CD4-positive, alpha-beta memory T cell (primary cell): ENCODE measurements at regions not wholly inside any gene's neighbourhood (a gene's known extent, or its start where the extent isn't known, plus 50 kb on each side); places are given as distances from the start of the nearest gene placed in this dataset.

ENCODE experiments used
- CTCF ChIA-PET: fragments of 350-600 bp; sonication (Branson Sonifier 250); formaldehyde crosslinking; loops from one replicate; lab custom pipeline; 2021; ENCODE audit warnings: inconsistent platforms; ENCODE audit not compliant: partially characterized antibody; lab: Charles Lee
- POLR2A ChIA-PET: fragments of 350-600 bp; sonication (Branson Sonifier 250); formaldehyde crosslinking; loops from one replicate; lab custom pipeline; 2021; ENCODE audit not compliant: partially characterized antibody; lab: Charles Lee
- DNase-seq, 5 donors: peaks; one replicate each; pipeline versions ENCODE4 v3.0.0 to v3.0.0-alpha.2; 2020 to 2022; ENCODE audit warnings: mixed read lengths in 1 of 5
- H3K27ac ChIP-seq: one replicate; pipeline ENCODE4 v1.7.0; 2013; ENCODE audit warnings: low read depth, low read length
- H3K27me3 ChIP-seq: 2 replicates; pipeline ENCODE4 v1.7.0; 2013; ENCODE audit warnings: mild to moderate bottlenecking, low read length, moderate library complexity; ENCODE audit not compliant: insufficient read depth
- H3K36me3 ChIP-seq: 2 replicates; pipeline ENCODE4 v1.7.0; 2013; ENCODE audit warnings: mild to moderate bottlenecking, low read length, moderate library complexity; ENCODE audit not compliant: insufficient read depth
- H3K4me1 ChIP-seq: 2 replicates; pipeline ENCODE4 v1.7.0; 2013; ENCODE audit warnings: mild to moderate bottlenecking, low read length, moderate library complexity; ENCODE audit not compliant: insufficient read depth
- H3K4me3 ChIP-seq, 2 donors: one replicate each; pipeline ENCODE4 v1.7.0; 2013; ENCODE audit warnings: low read length in 2 of 2, mild to moderate bottlenecking in 1 of 2
- H3K9me3 ChIP-seq, 2 donors: one replicate each; pipeline ENCODE4 v1.7.0; 2013; ENCODE audit warnings: low read length in 2 of 2, control low read depth in 1 of 2; ENCODE audit not compliant: control insufficient read depth in 1 of 2
- H3K27ac Mint-ChIP-seq, 7 donors: one replicate each; pipeline ENCODE4 v1.8.0; 2020 to 2021; ENCODE audit warnings: mixed read lengths in 7 of 7, mild to moderate bottlenecking in 6 of 7, inconsistent platforms in 3 of 7, moderate library complexity in 3 of 7
- H3K27me3 Mint-ChIP-seq, 2 donors: one replicate each; pipeline ENCODE4 v1.8.0; 2020 to 2021; ENCODE audit warnings: mixed read lengths in 2 of 2
- H3K36me3 Mint-ChIP-seq, 2 donors: one replicate each; pipeline ENCODE4 v1.8.0; 2020 to 2021; ENCODE audit warnings: mixed read lengths in 2 of 2, inconsistent platforms in 1 of 2, mild to moderate bottlenecking in 1 of 2
- H3K4me1 Mint-ChIP-seq, 4 donors: one replicate each; pipeline ENCODE4 v1.8.0; 2020 to 2021; ENCODE audit warnings: mixed read lengths in 4 of 4, mild to moderate bottlenecking in 1 of 4
- H3K4me3 Mint-ChIP-seq, 8 donors: one replicate each; pipeline ENCODE4 v1.8.0; 2020 to 2021; ENCODE audit warnings: mixed read lengths in 8 of 8, mild to moderate bottlenecking in 7 of 8, moderate library complexity in 6 of 8, inconsistent platforms in 3 of 8
- H3K9me3 Mint-ChIP-seq, 8 donors: one replicate each; pipeline ENCODE4 v1.8.0; 2020 to 2021; ENCODE audit warnings: mixed read lengths in 8 of 8, mild to moderate bottlenecking in 5 of 8, inconsistent platforms in 3 of 8, moderate library complexity in 1 of 8
- intact Hi-C: fragments of 100-400 bp; cut with micrococcal nuclease; formaldehyde crosslinking; loops from one replicate; pipeline ENCODE4 v1.15.1; 2023

DNA sequence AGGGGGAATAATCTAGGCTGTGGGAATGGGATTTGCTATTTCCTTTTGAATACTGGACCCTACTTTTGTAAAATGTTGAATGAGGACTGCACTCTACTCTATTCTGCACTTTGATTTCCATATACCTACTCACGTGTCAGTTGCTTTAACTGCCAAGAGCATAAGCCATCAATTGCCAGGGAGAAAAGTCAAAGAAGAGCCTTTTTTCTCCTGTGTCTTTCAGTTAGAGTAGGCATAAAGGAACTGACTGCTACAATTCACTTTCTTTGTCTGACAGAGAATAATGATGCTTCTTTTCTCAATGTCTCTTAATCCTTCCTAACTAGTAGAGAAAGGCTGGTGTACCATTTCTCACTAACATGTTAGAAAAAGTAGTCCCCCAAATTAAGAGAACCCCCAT lies 231.6 kb downstream of the ELAVL2 start:
- H3K27me3 Mint-ChIP-seq = no peaks in the 10 kb centered on the region
- CTCF ChIA-PET = no interaction called here
- no peaks in the 10 kb centered on the region for H3K36me3 Mint-ChIP-seq

DNA sequence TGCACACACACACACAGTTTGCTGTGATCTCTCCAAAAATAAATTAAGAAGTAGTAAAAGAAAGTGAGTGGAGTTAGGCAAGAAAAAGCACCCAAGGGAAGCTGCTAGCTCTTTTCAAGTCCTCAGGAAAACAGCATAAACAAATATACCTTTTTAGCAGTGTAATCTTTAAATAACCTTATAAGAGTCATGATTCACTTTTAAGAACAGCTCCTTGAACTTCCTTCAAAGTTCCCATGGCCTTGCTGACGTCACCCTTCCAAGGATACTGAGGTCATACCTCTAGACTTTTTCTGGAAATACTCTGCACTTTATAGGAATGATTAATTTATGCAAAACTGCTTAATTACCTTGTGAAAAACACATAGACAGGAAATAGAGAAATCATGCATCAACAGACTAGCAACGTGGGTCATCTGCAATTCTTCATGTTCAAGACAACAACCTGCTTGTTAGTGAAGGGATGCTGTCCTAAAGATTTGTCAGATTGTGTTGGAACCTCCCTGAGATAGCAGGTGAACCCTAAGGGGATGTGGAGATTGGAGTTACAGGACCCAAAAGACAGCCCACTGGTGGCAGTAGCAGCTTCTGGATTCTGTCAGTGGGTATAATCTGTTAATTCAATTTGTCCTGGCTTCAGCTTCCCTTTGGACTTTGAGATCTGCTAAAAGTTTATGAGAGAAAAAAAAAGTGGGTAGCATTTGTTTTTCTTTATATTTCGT lies 229.0 kb downstream of the ELAVL2 start:
- no peak overlapping the region for H3K4me3 ChIP-seq
- Mint-ChIP-seq H3K9me3 (peaks cover 0 to 3% (median 0%) of the 10 kb centered on the region in 8 donors), H3K36me3 (no peaks in the 10 kb centered on the region), H3K4me1 (peaks cover 0 to under 1% (median under 1%) of the 10 kb centered on the region in 4 donors), H3K27ac (no peak overlapping the region), H3K27me3 (no peaks in the 10 kb centered on the region), H3K4me3 (no peak overlapping the region)
- no peaks in the 10 kb centered on the region for H3K36me3 ChIP-seq
- H3K27ac ChIP-seq = no peak overlapping the region
- no peaks in the 10 kb centered on the region for H3K9me3 ChIP-seq
- CTCF ChIA-PET = no interaction called here
- no peak for DNase-seq
- POLR2A ChIA-PET = no interaction called here
- no peaks in the 10 kb centered on the region for H3K4me1 ChIP-seq
- intact Hi-C loops = no loop called here
- no peaks in the 10 kb centered on the region for H3K27me3 ChIP-seq

More for the DNA sequence above, 231.6 kb downstream of the ELAVL2 start:
- Mint-ChIP-seq H3K9me3 (peaks cover 0 to 3% (median under 1%) of the 10 kb centered on the region in 8 donors), H3K4me1 (peaks cover 15 to 27% (median 23%) of the 10 kb centered on the region in 4 donors), H3K27ac (no peak overlapping the region), H3K4me3 (no peak overlapping the region)
- intact Hi-C loops = no loop called here
- no peak overlapping the region for H3K27ac ChIP-seq
- POLR2A ChIA-PET = no interaction called here
- H3K4me3 ChIP-seq = no peak overlapping the region
- H3K36me3 ChIP-seq = no peaks in the 10 kb centered on the region
- no peak for DNase-seq
- no peaks in the 10 kb centered on the region for H3K4me1 ChIP-seq
- no peaks in the 10 kb centered on the region for H3K9me3 ChIP-seq
- H3K27me3 ChIP-seq = no peaks in the 10 kb centered on the region

DNA sequence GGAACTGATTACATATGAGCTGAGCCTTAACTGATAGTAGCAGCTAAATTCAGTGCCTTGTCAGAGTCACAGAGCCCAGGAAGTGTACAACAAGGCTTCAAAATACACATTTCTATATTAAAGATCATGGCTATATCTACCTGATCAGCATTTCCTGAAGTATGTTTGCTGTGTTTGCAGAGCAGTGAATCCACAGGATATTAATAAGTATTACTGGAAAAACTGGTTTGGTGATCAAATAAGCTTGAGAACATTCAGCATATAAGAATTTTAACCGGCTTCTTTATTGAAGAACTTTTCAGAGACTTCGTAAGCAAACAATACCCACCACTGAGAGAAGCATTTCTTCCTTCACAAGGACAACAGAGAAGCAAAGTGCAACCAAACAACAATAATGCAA lies 227.0 kb downstream of the ELAVL2 start:
- ChIA-PET POLR2A (no interaction called here), CTCF (no interaction called here)
- no peaks in the 10 kb centered on the region for H3K27me3 Mint-ChIP-seq
- intact Hi-C loops = no loop called here
- DNase-seq = no peak
- H3K9me3 Mint-ChIP-seq = peaks cover 0 to 3% (median 0%) of the 10 kb centered on the region in 8 donors
- no peak overlapping the region for H3K4me3 Mint-ChIP-seq
- Histone ChIP-seq H3K27me3 (no peaks in the 10 kb centered on the region), H3K9me3 (no peaks in the 10 kb centered on the region), H3K27ac (no peak overlapping the region), H3K4me1 (no peaks in the 10 kb centered on the region), H3K36me3 (no peaks in the 10 kb centered on the region), H3K4me3 (no peak overlapping the region)
- H3K27ac Mint-ChIP-seq = no peak overlapping the region
- no peaks in the 10 kb centered on the region for H3K36me3 Mint-ChIP-seq
- H3K4me1 Mint-ChIP-seq = no peaks in the 10 kb centered on the region

DNA sequence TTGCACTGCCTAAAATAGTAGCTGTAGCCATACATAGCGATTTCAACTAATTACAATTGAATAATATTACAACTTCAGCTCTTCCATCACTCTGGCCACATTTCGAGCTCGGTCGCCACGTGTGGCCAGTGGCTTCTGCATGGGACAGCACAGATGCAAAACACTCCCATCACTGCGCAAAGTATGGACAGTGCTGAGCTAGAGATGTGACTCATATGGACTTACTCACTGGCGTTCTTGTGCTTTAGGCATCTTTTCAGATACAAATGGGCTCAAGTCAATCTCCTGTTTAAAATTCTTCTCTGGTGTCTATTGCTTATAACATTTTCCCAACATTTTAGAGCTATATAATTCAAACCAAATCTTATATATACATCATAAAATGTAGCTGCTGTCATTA lies 222.7 kb downstream of the ELAVL2 start:
- H3K4me1 ChIP-seq = no peaks in the 10 kb centered on the region
- peaks cover 0 to 4% (median 0%) of the 10 kb centered on the region in 8 donors for H3K9me3 Mint-ChIP-seq
- H3K36me3 Mint-ChIP-seq = no peaks in the 10 kb centered on the region
- no peaks in the 10 kb centered on the region for H3K9me3 ChIP-seq
- intact Hi-C loops = no loop called here
- H3K27ac ChIP-seq = no peak overlapping the region
- H3K36me3 ChIP-seq = no peaks in the 10 kb centered on the region
- ChIA-PET CTCF (no interaction called here), POLR2A (no interaction called here)
- H3K27me3 ChIP-seq = no peaks in the 10 kb centered on the region
- no peaks in the 10 kb centered on the region for H3K4me1 Mint-ChIP-seq
- no peak overlapping the region for H3K27ac Mint-ChIP-seq
- no peak overlapping the region for H3K4me3 Mint-ChIP-seq
- no peak overlapping the region for H3K4me3 ChIP-seq
- no peaks in the 10 kb centered on the region for H3K27me3 Mint-ChIP-seq
- DNase-seq = no peak

DNA sequence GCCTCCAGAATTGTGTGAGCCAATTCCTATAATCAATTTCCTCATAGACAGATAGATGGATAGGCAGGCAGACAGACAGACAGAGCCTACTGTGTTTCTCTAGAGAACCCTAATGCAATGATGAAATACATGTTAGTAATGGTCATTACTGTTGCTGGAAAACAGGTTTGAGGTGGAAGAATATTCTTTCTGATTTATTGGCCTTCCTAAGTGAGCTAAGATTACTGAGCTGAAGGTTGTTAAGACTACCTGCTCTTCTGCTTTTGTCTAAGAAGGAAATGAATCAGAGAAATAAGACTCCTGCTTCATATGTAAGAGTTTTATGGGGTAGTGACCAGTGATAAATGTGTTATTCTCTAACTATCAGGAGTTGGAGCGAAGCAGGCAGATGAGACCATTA lies 219.9 kb downstream of the ELAVL2 start:
- H3K9me3 ChIP-seq = no peaks in the 10 kb centered on the region
- H3K4me3 ChIP-seq = no peak overlapping the region
- intact Hi-C loops = no loop called here
- H3K4me3 Mint-ChIP-seq = no peak overlapping the region
- no peaks in the 10 kb centered on the region for H3K27me3 ChIP-seq
- H3K36me3 Mint-ChIP-seq = no peaks in the 10 kb centered on the region
- no peak overlapping the region for H3K27ac Mint-ChIP-seq
- H3K4me1 ChIP-seq = no peaks in the 10 kb centered on the region
- no peaks in the 10 kb centered on the region for H3K36me3 ChIP-seq
- H3K9me3 Mint-ChIP-seq = peaks cover 0 to 2% (median 0%) of the 10 kb centered on the region in 8 donors
- no peaks in the 10 kb centered on the region for H3K4me1 Mint-ChIP-seq
- POLR2A ChIA-PET = no interaction called here
- no peaks in the 10 kb centered on the region for H3K27me3 Mint-ChIP-seq
- DNase-seq = no peak
- CTCF ChIA-PET = no interaction called here
- no peak overlapping the region for H3K27ac ChIP-seq

DNA sequence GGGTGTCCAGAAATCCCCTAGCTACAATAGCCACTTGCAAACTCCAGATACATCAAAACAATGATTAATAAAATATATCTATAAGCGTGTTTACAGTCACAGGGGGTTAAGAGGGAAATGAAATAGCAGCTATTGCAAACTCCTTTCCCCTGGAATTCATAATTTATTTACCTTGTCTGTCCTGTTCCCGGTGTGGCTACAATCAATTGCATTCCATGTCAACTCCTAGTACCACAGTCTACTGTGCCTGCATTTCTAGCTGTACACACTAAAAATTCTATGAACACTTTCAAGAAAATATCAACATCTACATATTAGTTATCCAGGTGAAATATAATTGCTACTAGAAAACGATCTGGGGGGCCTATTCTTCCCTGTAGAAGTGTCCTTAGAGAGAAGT lies 217.6 kb downstream of the ELAVL2 start:
- DNase-seq = no peak
- no peaks in the 10 kb centered on the region for H3K27me3 Mint-ChIP-seq
- ChIA-PET CTCF (no interaction called here), POLR2A (no interaction called here)
- no peaks in the 10 kb centered on the region for H3K4me1 Mint-ChIP-seq
- H3K27ac ChIP-seq = no peak overlapping the region
- H3K27ac Mint-ChIP-seq = no peak overlapping the region
- intact Hi-C loops = no loop called here
- H3K27me3 ChIP-seq = no peaks in the 10 kb centered on the region
- no peak overlapping the region for H3K4me3 ChIP-seq
- H3K36me3 ChIP-seq = no peaks in the 10 kb centered on the region
- no peak overlapping the region for H3K4me3 Mint-ChIP-seq
- no peaks in the 10 kb centered on the region for H3K9me3 ChIP-seq
- H3K4me1 ChIP-seq = no peaks in the 10 kb centered on the region
- peaks cover 0 to 3% (median 0%) of the 10 kb centered on the region in 8 donors for H3K9me3 Mint-ChIP-seq
- H3K36me3 Mint-ChIP-seq = no peaks in the 10 kb centered on the region

DNA sequence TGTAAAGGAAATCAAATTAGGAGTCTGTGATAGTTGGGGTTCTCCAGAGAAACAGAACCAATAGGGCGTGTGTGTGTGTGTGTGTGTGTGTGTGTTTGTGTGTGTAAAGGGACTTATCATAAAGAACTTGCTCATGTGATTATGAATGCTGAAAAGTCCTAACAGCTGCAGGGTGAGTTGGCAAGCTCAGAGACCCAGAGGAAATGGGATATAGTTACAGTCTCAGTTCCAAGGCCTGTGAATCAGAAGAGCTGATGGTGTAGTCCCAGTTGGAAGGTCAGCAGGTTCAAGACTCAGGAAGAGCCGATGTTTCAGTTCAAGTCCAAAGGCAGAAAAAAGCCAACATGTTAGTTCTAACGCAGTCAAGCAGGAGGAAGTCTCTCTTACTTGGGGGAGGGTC lies 214.2 kb downstream of the ELAVL2 start:
- intact Hi-C loops = no loop called here
- no peak for DNase-seq
- H3K9me3 ChIP-seq = no peaks in the 10 kb centered on the region
- no peak overlapping the region for H3K27ac ChIP-seq
- H3K36me3 Mint-ChIP-seq = no peaks in the 10 kb centered on the region
- ChIA-PET CTCF (no interaction called here), POLR2A (no interaction called here)
- H3K36me3 ChIP-seq = no peaks in the 10 kb centered on the region
- no peaks in the 10 kb centered on the region for H3K27me3 ChIP-seq
- H3K4me1 Mint-ChIP-seq = no peaks in the 10 kb centered on the region
- no peaks in the 10 kb centered on the region for H3K4me1 ChIP-seq
- no peaks in the 10 kb centered on the region for H3K27me3 Mint-ChIP-seq
- H3K9me3 Mint-ChIP-seq = peaks cover 0 to 1% (median 0%) of the 10 kb centered on the region in 8 donors
- H3K27ac Mint-ChIP-seq = no peak overlapping the region
- H3K4me3 Mint-ChIP-seq = no peak overlapping the region
- H3K4me3 ChIP-seq = no peak overlapping the region
